K562 (cell line): ENCODE measurements at regions not wholly inside any gene's neighbourhood (a gene's known extent, or its start where the extent isn't known, plus 50 kb on each side); places are given as distances from the start of the nearest gene placed in this dataset.

ENCODE experiments used
- ATAC-seq: fragments of 200-7000 bp; cut with Tn5 transposase; 3 replicates; pipeline ENCODE4 v1.9.1; 2020; ENCODE audit warnings: moderate library complexity
- BruUV-seq: library from RNA; stranded (reverse); fragments of 400-500 nt; replicated peaks from 2 replicates; lab custom pipeline; 2021; lab: Mats Ljungman, UMichigan
- CTCF ChIA-PET: fragments of 300-600 bp; formaldehyde crosslinking; extraction: SDS; loops from one replicate; lab custom pipeline; 2021; ENCODE audit warnings: low intra/inter-chr PET ratio; lab: Yijun Ruan, JAX
- POLR2A ChIA-PET: fragments of 300-600, 350-650 bp; sonication (Branson Sonifier 250); formaldehyde crosslinking; extraction: SDS; loops from one replicate; lab custom pipeline; 2021; ENCODE audit warnings: antibody characterized with exemption, inconsistent platforms; lab: Yijun Ruan, JAX
- DNase-seq, 4 experiments: peaks; one replicate each; pipeline versions ENCODE4 v3.0.0 to v3.0.0-alpha.2; 2011 to 2018; ENCODE audit warnings: low spot score in 3 of 4, mixed read lengths in 3 of 4; ENCODE audit errors: extremely low read depth in 1 of 4
- FAIRE-seq: peaks from 2 replicates; lab custom pipeline; 2011; peaks lifted over from hg19 to GRCh38; lab: Jason Lieb, UNC
- H2AFZ ChIP-seq: 2 replicates; pipeline ENCODE4 v1.6.0; 2011; ENCODE audit warnings: low read depth, low read length, control low read depth, inconsistent platforms
- H3K27ac ChIP-seq: fragments of 200-600 bp; 3 replicates; pipeline ENCODE4 v1.8.0; 2011; ENCODE audit warnings: low read depth, mild to moderate bottlenecking, control low read depth, inconsistent platforms, low read length, moderate library complexity, mixed read lengths; ENCODE audit errors: extremely low read depth
- H3K27me3 ChIP-seq, 2 experiments: fragments of 300-600 bp in 1 of 2; 2 replicates in 1 of 2; 3 replicates in 1 of 2; pipeline versions ENCODE4 v1.6.0 to v1.8.0; 2011; ENCODE audit warnings: inconsistent platforms in 2 of 2, low read length in 2 of 2, mild to moderate bottlenecking in 1 of 2, mixed read lengths in 1 of 2, moderate library complexity in 1 of 2; ENCODE audit not compliant: control insufficient read depth in 2 of 2, insufficient read depth in 2 of 2
- H3K36me3 ChIP-seq: fragments of 300-600 bp; 3 replicates; pipeline ENCODE4 v1.8.0; 2011; ENCODE audit warnings: mild to moderate bottlenecking, low read length, inconsistent platforms; ENCODE audit not compliant: control insufficient read depth, insufficient read depth
- H3K4me1 ChIP-seq, 2 experiments: fragments of 200-600 bp in 1 of 2; replicated peaks in 1 of 2; 2 replicates in 1 of 2; 3 replicates in 1 of 2; pipeline versions ENCODE4 v1.5.1 to v1.8.0; 2011; ENCODE audit warnings: inconsistent platforms in 2 of 2, low read length in 2 of 2, mild to moderate bottlenecking in 1 of 2, mixed read lengths in 1 of 2, moderate library complexity in 1 of 2; ENCODE audit not compliant: control insufficient read depth in 2 of 2, insufficient read depth in 2 of 2
- H3K4me2 ChIP-seq: 2 replicates; pipeline ENCODE4 v1.6.1; 2011; ENCODE audit warnings: low read length, control low read depth, inconsistent platforms, mixed read lengths; ENCODE audit not compliant: insufficient read depth
- H3K4me3 ChIP-seq: fragments of 200-600 bp; sonication (generic), shearing (Covaris generic); 2 replicates; pipeline ENCODE4 v1.5.1; 2016; ENCODE audit warnings: control low read depth, inconsistent platforms
- H3K79me2 ChIP-seq: fragments of 200-600 bp; 3 replicates; pipeline ENCODE4 v1.8.0; 2011; ENCODE audit warnings: low read length, inconsistent platforms; ENCODE audit not compliant: control insufficient read depth, insufficient read depth
- H3K9ac ChIP-seq, 2 experiments: 2 replicates each; pipeline versions ENCODE4 v1.6.0 to v1.6.1; 2011; ENCODE audit warnings: low read depth in 2 of 2, low read length in 2 of 2, control low read depth in 1 of 2, inconsistent platforms in 1 of 2, mild to moderate bottlenecking in 1 of 2, mixed read lengths in 1 of 2; ENCODE audit not compliant: insufficient read depth in 1 of 2
- H3K9me1 ChIP-seq: one replicate; pipeline ENCODE4 v1.6.0; 2011; ENCODE audit warnings: inconsistent platforms, mild to moderate bottlenecking, low read length, moderate library complexity; ENCODE audit not compliant: control insufficient read depth, insufficient read depth
- H3K9me3 ChIP-seq: replicated peaks from 2 replicates; pipeline ENCODE4 v1.5.1; 2011; ENCODE audit warnings: low read depth, low read length, inconsistent platforms; ENCODE audit not compliant: control insufficient read depth, insufficient read depth
- H4K20me1 ChIP-seq: replicated peaks from 2 replicates; pipeline ENCODE4 v1.6.1; 2011; ENCODE audit warnings: low read length, inconsistent platforms, mixed read lengths; ENCODE audit not compliant: control insufficient read depth, insufficient read depth
- ARNT ChIP-seq, 2 experiments: fragments of 450-650 bp; IDR thresholded peaks; 2 replicates each; pipeline ENCODE4 v1.6.1; 2016; ENCODE audit warnings: mild to moderate bottlenecking in 1 of 2
- DIDO1 ChIP-seq: fragments of 450-650 bp; IDR thresholded peaks from 2 replicates; pipeline ENCODE4 v1.6.1; 2016; ENCODE audit warnings: low read depth, missing biosample characterization, missing genetic modification characterization
- GTF3C2 ChIP-seq: IDR thresholded peaks from 3 replicates; pipeline ENCODE4 v1.6.1; 2011; ENCODE audit warnings: borderline replicate concordance, mild to moderate bottlenecking, moderate library complexity; ENCODE audit not compliant: insufficient read length; ENCODE audit errors: extremely low read depth
- HES1 ChIP-seq: fragments of 450-650 bp; IDR thresholded peaks from 2 replicates; pipeline ENCODE4 v1.6.1; 2016; ENCODE audit warnings: low read depth, mild to moderate bottlenecking, moderate library complexity
- RNF2 ChIP-seq: sonication (generic); IDR thresholded peaks from 2 replicates; pipeline ENCODE4 v1.6.1; 2016
- TFE3 ChIP-seq: fragments of 450-650 bp; formaldehyde crosslinking; IDR thresholded peaks from 2 replicates; pipeline ENCODE4 v1.4.0; 2020; ENCODE audit warnings: mild to moderate bottlenecking, mixed read lengths
- ZNF766 ChIP-seq: fragments of 200-800 bp; sonication (Bioruptor generic); conservative IDR thresholded peaks from 2 replicates; pipeline ENCODE4 v1.6.1; 2016; ENCODE audit warnings: missing genetic modification characterization, missing compliant biosample characterization
- WGBS: fragments of 100-300 bp; shearing (Covaris generic); methylation state at CpG from one replicate; pipeline ENCODE4 v1.1.6; 2016; ENCODE audit warnings: low coverage, mixed read lengths; ENCODE audit not compliant: insufficient coverage; ENCODE audit errors: missing lambda C conversion rate; 5-methylcytosine and 5-hydroxymethylcytosine counted together
- in situ Hi-C: fragments of 300-500 bp; cut with MboI; formaldehyde crosslinking; loops from 4 replicates; pipeline ENCODE4 v1.15.0; 2018; ENCODE audit warnings: inconsistent platforms, mixed read lengths
- intact Hi-C: fragments of 100-400 bp; cut with micrococcal nuclease; formaldehyde crosslinking; loops from 2 replicates; pipeline ENCODE4 v1.14.2; 2022
- TF ChIP-seq, protein P1 (sequence below): fragments of 150-350 bp; conservative IDR thresholded peaks from 2 replicates; pipeline ENCODE4 v1.6.1; 2014; ENCODE audit warnings: low read length

DNA sequence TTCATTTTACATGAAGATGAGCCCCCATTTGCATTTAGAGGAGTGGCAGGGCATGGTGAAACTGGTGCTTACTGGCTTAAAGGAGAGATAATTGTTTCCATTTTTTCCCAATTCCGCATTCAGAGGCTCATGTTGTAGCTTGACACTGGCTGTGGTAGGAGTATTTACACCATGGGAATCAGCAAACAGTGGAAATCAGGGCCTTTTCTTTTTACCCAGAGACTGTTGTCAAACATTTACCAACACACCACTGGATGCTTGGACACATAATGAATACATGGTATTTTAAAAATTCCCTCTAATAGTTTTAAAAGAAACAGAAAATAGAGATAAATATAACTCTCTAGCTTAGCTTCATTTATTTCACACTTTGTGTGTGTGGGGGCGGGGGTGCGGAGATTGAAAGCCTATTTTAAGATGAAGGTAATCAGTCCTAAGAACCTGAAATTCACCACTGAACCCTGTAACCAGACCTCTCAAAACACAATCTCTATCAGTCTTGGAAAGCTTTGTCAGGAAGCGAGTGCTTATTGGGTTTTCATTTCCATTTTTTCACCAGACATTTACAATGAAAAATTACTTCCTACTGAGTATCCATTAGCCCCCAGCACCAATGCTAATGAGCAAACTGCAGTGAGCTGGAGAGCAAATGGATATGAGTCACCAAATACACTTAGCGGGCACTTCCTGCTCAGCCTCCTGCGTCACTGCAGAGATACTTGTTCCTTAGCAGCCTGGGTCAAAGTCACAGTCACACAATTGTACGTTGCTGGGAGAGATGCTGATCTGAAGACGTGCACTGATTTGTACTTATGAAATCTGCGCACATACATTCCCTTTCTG is 532.0 kb downstream of the BCKDHB start:
- H3K36me3 ChIP-seq, result no peaks in the 10 kb centered on the region
- H3K9me1 ChIP-seq, result no peaks in the 10 kb centered on the region
- no TSS peak for BruUV-seq
- H3K4me3 ChIP-seq, result no peak overlapping the region
- POLR2A ChIA-PET, result no interaction called here
- no peak overlapping the region for H3K9ac ChIP-seq
- FAIRE-seq (no peak), ATAC-seq (no peak), DNase-seq (no peak)
- no peaks in the 10 kb centered on the region for H3K79me2 ChIP-seq
- no peaks in the 10 kb centered on the region for H4K20me1 ChIP-seq
- in situ Hi-C loops (no loop called here), intact Hi-C loops (no loop called here)
- no peak overlapping the region for H3K27ac ChIP-seq
- 3% methylated on average over 9 of the region's 9 CpGs for WGBS
- no peaks in the 10 kb centered on the region for H3K27me3 ChIP-seq
- CTCF ChIA-PET, result interaction anchor here (0.7 kb wide), 1 partner anchor 641 kb away, joined by 3 read pairs; no protein-coding TSS in a partner anchor
- H3K4me2 ChIP-seq, result no peak overlapping the region
- H3K4me1 ChIP-seq, result no peaks in the 10 kb centered on the region
- H3K9me3 ChIP-seq, result no peaks in the 10 kb centered on the region
- no peak for TF ChIP-seq HES1
- TF ChIP-seq RNF2, result no peak
- no peak for TF ChIP-seq ZNF766 (CRISPR knock-in tag)
- TF ChIP-seq GTF3C2, result no peak
- TF ChIP-seq TFE3, result no peak
- TF ChIP-seq, protein P1, sequence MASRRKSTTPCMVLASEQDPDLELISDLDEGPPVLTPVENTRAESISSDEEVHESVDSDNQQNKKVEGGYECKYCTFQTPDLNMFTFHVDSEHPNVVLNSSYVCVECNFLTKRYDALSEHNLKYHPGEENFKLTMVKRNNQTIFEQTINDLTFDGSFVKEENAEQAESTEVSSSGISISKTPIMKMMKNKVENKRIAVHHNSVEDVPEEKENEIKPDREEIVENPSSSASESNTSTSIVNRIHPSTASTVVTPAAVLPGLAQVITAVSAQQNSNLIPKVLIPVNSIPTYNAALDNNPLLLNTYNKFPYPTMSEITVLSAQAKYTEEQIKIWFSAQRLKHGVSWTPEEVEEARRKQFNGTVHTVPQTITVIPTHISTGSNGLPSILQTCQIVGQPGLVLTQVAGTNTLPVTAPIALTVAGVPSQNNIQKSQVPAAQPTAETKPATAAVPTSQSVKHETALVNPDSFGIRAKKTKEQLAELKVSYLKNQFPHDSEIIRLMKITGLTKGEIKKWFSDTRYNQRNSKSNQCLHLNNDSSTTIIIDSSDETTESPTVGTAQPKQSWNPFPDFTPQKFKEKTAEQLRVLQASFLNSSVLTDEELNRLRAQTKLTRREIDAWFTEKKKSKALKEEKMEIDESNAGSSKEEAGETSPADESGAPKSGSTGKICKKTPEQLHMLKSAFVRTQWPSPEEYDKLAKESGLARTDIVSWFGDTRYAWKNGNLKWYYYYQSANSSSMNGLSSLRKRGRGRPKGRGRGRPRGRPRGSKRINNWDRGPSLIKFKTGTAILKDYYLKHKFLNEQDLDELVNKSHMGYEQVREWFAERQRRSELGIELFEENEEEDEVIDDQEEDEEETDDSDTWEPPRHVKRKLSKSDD, result no peak
- no peak for TF ChIP-seq ARNT (IDR thresholded peaks at IDR 0.05)
- TF ChIP-seq DIDO1 (tag), result no peak
- H2AFZ ChIP-seq, result no peak overlapping the region
